Inferior parietal cortex (tissue), 1 donor: ENCODE measurements at regions not wholly inside any gene's neighbourhood (a gene's known extent, or its start where the extent isn't known, plus 50 kb on each side); places are given as distances from the start of the nearest gene placed in this dataset.
A peak's percentile ranks its signal among the peaks of the same experiment; 100 is the strongest.

Experiments used
- DNase-seq: peaks from one replicate; pipeline ENCODE4 v3.0.0-alpha.2; 2016; ENCODE audit errors: extremely low spot score

DNA sequence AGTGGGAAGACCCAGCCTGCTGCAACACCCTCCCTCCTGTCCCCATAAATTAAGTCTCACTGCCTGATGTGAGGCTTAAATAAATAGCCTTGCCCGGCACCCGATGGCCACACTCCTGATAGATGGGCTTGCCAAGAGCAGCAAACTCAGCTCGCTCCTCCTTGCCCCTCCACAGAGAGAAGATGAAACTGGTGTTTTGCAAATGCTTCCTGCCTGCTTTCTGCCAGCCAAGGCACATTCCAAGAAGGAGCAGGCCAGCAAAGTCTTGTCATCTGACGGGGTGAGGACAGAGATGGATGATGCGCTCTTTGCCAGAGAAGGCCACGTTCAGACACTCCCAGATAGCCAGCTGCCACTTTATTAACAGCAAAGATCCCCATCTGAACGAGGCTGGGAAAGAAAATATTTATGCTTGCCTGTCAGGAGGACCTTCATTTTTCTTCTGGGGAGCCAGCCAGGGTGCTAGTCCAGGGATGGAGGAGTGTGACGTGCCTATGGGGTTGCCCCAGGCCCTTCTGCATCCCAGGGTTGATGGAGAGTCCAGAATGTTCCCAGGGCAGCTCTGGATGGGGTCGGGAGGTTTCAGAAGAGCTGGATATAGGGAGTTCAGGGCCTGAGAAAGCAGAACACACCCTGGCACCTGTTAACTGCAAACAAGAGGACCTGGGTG lies 265.4 kb downstream of the FOXD2 start:
- no peak for DNase-seq

DNA sequence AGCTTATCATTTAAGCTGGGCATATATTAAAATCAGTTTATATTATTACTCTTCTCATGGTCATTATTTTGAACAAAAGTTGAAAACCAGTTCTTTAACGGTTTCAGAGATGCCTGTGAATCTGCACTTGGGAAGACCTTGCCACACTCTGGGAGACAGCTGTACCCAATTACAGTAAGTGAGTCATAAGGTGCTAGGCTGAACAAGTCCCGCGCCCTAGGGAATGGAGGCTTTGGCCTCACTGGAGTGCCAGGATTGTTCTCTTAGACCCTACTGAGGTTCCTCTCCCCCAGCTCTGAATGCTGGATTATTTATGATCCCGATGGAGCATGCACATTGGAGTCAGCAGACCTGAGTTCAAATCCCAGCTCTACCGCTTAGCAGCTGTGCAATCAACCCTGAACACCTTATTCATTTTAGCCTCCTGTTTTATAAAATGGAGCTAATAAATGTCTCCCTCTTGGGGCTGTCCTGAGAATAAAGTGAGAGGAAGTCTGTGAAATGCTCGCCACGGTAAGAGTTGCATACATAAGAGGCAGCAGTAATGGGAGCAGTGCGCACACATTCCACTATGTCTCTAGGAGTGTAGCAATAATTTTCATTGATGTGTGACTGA lies 266.2 kb downstream of the FOXD2 start:
- DNase-seq, result no peak

DNA sequence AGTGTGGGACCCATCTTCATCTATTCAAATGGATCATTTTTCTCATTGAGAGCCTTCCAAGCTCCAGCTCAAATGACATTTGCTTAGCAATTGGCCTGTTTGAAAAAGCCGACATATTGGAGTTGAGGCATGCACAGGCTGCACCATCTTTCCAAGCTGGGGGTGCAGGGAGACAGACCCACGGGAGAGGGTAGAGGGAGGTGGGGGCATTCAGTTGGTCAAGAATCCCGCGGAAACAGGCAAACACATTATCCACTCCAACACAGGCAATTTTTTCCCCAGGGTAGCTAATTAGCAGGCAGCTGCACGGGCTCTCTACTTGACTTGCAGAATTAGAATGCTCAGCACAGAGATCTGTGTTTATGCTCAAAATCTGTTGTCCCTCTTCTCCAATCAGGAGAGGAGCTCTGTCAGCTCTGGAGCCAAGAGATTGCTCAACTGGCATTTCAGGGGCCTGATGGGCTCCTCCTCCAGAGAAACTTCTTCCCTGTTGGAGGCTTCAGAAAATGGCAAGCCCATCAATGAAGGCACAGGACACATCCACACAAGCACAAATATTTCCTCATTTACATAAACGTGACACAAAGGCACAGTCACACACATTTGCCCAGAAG lies 267.8 kb downstream of the FOXD2 start:
- DNase-seq, result no peak

DNA sequence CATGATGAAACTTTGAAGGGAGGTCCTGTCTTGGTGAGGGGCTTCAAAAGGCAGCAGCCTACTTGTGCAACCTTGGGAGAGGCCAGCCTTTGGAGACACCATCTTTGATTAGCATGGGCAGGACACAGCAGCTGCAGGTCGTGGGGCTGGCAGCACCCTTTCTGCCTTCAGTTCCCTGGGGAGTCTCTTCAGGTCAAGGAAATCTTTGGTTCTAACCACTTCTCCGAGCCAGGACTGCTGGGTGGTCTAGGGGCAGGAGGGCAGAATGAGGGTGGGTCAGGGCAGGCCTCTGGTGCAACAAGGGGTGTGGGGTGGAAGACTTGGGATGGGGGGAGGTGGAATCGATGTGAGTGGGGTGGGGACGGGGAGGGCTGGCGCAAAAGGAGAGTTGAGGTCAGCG lies 269.7 kb downstream of the FOXD2 start:
- DNase-seq, result no peak

DNA sequence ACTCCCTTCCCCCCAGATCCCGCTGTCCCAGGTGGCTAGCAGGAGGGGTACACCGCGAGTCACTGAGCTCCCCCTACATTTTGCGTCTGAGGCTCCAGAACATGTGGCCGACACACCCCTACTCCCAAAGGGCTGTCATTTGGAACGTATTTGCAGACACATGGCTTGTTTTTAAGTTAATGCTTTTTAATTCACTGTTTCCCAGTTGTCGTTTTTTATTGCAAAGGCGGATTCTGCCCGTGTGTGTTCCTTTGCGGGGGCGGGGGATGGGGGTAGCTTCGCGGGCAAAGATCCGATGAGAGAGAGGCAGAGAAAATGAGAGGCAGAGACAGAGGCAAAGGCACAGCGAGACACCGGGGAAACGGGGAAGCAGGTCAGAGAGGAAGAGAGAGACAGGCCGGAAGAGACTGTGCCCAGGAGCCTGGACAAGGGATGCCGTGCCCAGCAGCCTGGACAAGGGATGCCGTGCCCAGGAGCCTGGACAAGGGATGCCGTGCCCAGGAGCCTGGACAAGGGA lies 270.2 kb downstream of the FOXD2 start:
- no peak for DNase-seq

DNA sequence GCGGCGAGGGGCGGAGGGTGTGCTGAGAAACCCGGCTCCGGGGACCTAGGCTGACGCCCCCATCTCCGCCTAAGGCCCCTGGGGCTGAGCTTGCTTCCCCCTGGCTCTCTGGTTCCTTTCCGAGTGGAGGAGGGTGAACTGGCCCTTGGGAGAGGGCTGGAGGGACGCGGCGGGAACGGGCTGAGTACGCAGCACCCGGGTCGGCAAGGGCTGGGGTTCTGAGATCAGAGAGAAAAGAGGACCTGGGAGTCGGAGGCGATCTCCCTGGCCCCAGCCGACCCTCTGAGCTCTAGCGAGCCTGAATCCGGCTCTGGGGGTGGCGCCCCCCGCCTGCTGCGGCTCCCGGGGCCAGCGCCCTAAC lies 270.8 kb downstream of the FOXD2 start:
- DNase-seq, result no peak

DNA sequence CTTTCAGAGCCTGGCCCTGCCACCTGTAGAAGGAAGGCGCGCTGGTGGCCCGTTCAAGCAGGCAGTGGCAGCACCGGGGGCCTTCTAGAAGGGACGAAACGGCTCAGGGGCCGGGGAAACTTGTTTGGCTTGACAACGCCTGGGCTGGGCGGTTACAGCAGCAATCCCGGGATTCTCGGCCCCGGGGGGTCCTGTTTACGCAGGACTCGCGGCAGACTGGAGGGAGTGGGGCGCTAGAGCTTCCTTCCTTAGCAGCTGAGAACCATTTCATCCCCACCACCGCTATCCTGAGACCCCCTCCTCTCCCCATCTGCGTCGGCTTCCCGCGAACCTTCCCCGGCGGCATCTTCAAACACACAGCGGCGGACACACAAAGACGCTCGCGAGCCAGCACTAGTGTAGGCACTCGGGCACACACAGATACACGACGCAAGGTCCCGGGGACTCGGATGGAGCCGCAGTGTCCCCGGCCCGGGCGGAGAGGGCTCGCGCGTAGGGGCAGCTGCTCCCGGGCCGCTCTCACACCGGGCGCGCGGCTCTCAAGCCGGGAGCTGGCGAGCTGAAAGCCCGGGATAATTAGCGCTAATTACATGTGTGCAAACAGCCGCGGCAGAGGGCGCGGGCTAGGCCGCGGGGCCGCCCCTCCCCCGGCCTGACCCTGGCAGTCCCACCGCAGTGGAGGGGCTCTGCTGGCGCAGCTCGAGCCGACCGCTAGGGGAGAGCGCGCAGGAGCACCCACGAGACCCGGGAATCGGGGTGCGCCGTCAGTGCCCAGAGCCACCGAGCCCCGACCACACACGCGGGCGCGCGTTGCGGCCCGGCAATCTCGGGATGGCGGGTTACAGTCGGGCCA lies 271.4 kb downstream of the FOXD2 start:
- DNase-seq, result no peak

DNA sequence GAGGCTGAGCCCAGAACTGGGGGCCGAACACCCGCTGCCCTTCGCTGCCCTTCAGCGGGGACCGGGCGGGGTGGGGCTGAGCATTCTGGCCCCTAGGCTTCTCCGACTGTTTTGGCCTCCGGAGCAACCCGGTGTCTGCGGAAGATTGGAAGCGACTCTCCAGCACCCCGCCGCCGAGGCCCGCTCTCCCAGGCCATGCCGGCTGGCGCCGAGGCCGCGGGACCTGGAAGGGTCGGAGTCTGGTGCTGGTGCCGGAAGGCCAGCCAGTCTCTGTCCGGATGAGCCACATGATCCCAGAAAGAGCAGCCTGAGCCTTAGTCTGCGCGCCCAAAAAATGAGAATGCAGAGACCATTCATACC lies 272.0 kb downstream of the FOXD2 start:
- DNase-seq, result no peak

DNA sequence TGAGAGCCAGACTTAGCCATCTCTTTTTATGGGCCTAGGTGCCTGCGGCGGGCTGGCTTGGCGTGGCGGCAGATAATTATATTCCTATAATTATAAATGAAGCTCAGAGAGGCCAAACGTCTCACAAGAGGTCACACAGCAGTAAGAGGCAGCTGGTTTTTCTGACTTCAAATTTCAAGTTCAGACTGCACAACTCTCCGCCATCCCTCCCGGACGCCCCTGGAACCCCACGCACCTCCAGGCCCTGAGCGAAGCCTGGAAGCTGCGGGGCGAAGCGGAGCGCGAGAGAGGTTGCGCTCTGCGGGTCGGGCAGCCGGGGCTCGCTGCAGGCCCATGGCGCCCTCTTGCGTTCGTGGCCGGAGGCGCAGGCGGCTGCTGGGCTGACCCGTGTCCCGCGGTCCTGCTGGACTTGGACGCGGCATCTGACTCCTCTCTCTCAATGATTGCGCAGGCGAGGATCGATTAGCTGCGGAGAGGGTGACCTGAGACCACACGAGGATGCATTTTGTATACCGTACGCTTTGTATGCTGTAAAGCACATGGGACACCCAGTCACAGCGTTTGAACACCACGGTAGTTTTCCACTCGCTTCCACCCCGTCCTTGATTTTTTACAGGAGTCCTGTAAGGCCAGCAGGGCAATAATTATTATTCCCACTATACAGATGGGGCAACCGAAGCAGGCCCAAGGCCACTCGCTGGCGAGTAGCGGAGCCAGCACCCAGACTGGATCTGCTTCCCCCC lies 272.7 kb downstream of the FOXD2 start:
- DNase-seq, result peak; percentile 61
